Upper lobe of left lung (tissue), 4 donors: ENCODE measurements at regions not wholly inside any gene's neighbourhood (a gene's known extent, or its start where the extent isn't known, plus 50 kb on each side); places are given as distances from the start of the nearest gene placed in this dataset.

ENCODE experiments used
- EP300 ChIP-seq, 4 donors: sonication (generic); formaldehyde crosslinking; IDR thresholded peaks; one replicate each; pipeline ENCODE4 v1.5.1; 2017; ENCODE audit warnings: antibody characterized with exemption in 4 of 4, control low read depth in 2 of 4
- POLR2A ChIP-seq, 4 donors: fragments of 450-650 bp; IDR thresholded peaks; one replicate each; pipeline ENCODE4 v1.5.1; 2016 to 2017; ENCODE audit warnings: antibody characterized with exemption in 4 of 4, mild to moderate bottlenecking in 2 of 4
- POLR2AphosphoS5 ChIP-seq, 2 donors: sonication (generic); formaldehyde crosslinking; IDR thresholded peaks; one replicate each; pipeline ENCODE4 v1.5.1; 2017; ENCODE audit warnings: antibody characterized with exemption in 2 of 2
- TF ChIP-seq, protein P1 (sequence below), 6 experiments: fragments of 450-650 bp in 4 of 6; fragments of 200-600 bp in 2 of 6; sonication (generic) in 2 of 6; IDR thresholded peaks; one replicate each; pipeline ENCODE4 v1.5.1; 2016 to 2019; ENCODE audit warnings: antibody characterized with exemption in 6 of 6

DNA sequence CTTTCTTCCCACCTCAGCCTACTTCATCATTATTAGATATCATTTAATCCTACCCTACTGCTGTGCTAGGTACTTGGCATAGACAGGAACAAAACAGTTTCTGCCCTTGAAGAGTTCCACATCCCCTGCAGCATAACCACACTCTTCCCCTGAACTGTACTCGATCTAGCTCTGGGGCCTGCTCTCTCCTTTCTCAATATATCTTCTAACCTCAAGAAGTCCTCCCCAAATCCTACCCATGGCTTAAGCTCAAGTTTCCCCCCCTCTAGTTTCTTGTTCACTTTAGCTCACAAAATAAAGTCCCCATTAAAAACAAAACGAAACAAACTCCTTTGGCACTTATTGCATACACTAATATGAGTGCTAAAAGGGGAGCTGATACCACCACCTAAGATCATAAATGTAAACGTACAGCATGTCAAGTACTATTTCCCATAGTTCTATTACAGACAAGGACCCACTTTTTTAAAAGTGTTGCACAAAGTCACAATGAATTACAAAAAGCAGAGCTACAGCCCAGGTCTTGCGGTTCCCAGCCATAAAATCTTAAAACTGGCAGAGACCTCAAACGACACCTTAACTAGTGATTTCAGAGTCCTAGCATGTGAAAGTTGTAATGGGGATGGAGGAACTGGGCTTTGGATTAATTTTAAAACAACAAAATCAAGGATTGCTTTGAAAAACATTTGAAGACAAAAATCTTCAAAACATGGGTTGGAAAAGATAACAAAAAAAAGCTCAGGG, 80.7 kb downstream of the PTPDC1 start:
- TF ChIP-seq POLR2AphosphoS5 (IDR thresholded peaks at IDR 0.05): no peak
- TF ChIP-seq POLR2A (IDR thresholded peaks at IDR 0.05): no peak
- TF ChIP-seq, protein P1, sequence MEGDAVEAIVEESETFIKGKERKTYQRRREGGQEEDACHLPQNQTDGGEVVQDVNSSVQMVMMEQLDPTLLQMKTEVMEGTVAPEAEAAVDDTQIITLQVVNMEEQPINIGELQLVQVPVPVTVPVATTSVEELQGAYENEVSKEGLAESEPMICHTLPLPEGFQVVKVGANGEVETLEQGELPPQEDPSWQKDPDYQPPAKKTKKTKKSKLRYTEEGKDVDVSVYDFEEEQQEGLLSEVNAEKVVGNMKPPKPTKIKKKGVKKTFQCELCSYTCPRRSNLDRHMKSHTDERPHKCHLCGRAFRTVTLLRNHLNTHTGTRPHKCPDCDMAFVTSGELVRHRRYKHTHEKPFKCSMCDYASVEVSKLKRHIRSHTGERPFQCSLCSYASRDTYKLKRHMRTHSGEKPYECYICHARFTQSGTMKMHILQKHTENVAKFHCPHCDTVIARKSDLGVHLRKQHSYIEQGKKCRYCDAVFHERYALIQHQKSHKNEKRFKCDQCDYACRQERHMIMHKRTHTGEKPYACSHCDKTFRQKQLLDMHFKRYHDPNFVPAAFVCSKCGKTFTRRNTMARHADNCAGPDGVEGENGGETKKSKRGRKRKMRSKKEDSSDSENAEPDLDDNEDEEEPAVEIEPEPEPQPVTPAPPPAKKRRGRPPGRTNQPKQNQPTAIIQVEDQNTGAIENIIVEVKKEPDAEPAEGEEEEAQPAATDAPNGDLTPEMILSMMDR (IDR thresholded peaks at IDR 0.05): no peak
- TF ChIP-seq EP300 (IDR thresholded peaks at IDR 0.05): no peak
